Erythroblast (primary cell): ENCODE measurements at regions not wholly inside any gene's neighbourhood (a gene's known extent, or its start where the extent isn't known, plus 50 kb on each side); places are given as distances from the start of the nearest gene placed in this dataset.

Source experiments
- DNase-seq, 2 experiments: peaks; one replicate each; lab custom pipeline; 2025; lab: John Stamatoyannopoulos, UW
- GATA1 ChIP-seq: IDR thresholded peaks from 2 replicates; pipeline ENCODE4 v1.6.1; 2011; ENCODE audit warnings: low read depth, mild to moderate bottlenecking, control low read depth, low read length, moderate library complexity
- POLR2A ChIP-seq: IDR thresholded peaks from 2 replicates; pipeline ENCODE4 v1.6.1; 2011; ENCODE audit warnings: mild to moderate bottlenecking, low read length

GRCh38 chr3:66785191-66785909 lies 212.8 kb upstream of the KBTBD8 start:
- no peak for TF ChIP-seq GATA1
- TF ChIP-seq POLR2A: no peak
- no peak for DNase-seq

GRCh38 chr3:66789580-66790237 lies 208.4 kb upstream of the KBTBD8 start:
- no peak for DNase-seq
- TF ChIP-seq GATA1 (no peak), POLR2A (no peak)

- TF ChIP-seq GATA1 (no peak), POLR2A (no peak)
- no peak for DNase-seq
Observed at GRCh38 chr3:66792086-66792485, 206.0 kb upstream of the KBTBD8 start.

- TF ChIP-seq GATA1 (no peak), POLR2A (no peak)
- no peak for DNase-seq
Observed at GRCh38 chr3:66795365-66795764, 202.7 kb upstream of the KBTBD8 start.

- DNase-seq: no peak
- TF ChIP-seq POLR2A (no peak), GATA1 (no peak)
Observed at GRCh38 chr3:66796343-66796742, 201.8 kb upstream of the KBTBD8 start.

- no peak for DNase-seq
- TF ChIP-seq POLR2A (no peak), GATA1 (no peak)
Observed at GRCh38 chr3:66797889-66798560, 200.1 kb upstream of the KBTBD8 start.

- no peak for DNase-seq
- no peak for TF ChIP-seq POLR2A
- TF ChIP-seq GATA1: no peak
Observed at GRCh38 chr3:66800941-66801545, 197.1 kb upstream of the KBTBD8 start.

- TF ChIP-seq POLR2A: no peak
- no peak for TF ChIP-seq GATA1
- DNase-seq: no peak
Observed at GRCh38 chr3:66803206-66803605, 194.9 kb upstream of the KBTBD8 start.

- no peak for TF ChIP-seq GATA1
- no peak for TF ChIP-seq POLR2A
- DNase-seq: no peak
Observed at GRCh38 chr3:66803721-66804695, 194.1 kb upstream of the KBTBD8 start.

GRCh38 chr3:66808891-66809594 lies 189.1 kb upstream of the KBTBD8 start:
- TF ChIP-seq GATA1 (no peak), POLR2A (no peak)
- no peak for DNase-seq

GRCh38 chr3:66809595-66809958 lies 188.5 kb upstream of the KBTBD8 start:
- TF ChIP-seq GATA1 (no peak), POLR2A (no peak)
- no peak for DNase-seq

GRCh38 chr3:66812136-66812535 lies 186.0 kb upstream of the KBTBD8 start:
- DNase-seq: no peak

GRCh38 chr3:66812741-66813140 lies 185.4 kb upstream of the KBTBD8 start:
- no peak for DNase-seq
- TF ChIP-seq POLR2A (no peak), GATA1 (no peak)

More at GRCh38 chr3:66812136-66812535, 186.0 kb upstream of the KBTBD8 start:
- no peak for TF ChIP-seq POLR2A
- TF ChIP-seq GATA1: no peak
